ELR (cell line): ENCODE measurements at regions not wholly inside any gene's neighbourhood (a gene's known extent, or its start where the extent isn't known, plus 50 kb on each side); places are given as distances from the start of the nearest gene placed in this dataset.
A peak's percentile ranks its signal among the peaks of the same experiment; 100 is the strongest.

Source experiments
- DNase-seq: peaks from one replicate; pipeline ENCODE4 v3.0.0-alpha.2; 2015; ENCODE audit warnings: low read depth

DNA sequence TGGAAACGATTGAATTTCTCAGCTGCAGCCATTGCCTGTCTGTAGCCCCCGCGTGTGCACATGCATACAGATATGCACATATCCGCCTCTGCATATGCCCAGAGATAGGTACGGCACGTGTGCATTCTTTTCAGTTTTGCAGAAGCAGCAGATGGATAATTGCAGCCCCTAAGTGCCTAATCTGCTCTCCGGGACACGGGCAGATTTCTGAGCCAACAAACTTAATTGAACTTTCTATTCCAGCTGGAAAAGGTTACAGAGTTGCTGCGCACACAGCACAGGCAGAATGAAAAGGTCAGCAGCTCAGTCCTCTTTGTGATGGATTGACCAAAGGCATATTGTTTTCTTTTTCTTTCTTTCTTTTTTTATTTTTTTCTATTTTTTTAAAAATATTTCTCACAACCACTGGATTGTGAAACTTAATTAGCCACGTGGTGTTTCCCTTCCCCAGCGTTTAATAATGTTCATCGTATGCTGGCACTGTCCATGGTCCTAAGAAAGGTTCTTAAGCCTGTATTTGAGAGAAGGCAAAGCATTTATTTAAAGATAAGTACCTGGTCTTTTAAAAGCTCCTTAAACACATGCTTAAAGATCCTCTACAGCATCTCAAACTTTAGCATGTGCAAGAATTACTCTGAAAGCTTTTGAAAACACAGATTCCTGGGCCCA lies 270.2 kb upstream of the BRINP1 start:
- no peak for DNase-seq

DNA sequence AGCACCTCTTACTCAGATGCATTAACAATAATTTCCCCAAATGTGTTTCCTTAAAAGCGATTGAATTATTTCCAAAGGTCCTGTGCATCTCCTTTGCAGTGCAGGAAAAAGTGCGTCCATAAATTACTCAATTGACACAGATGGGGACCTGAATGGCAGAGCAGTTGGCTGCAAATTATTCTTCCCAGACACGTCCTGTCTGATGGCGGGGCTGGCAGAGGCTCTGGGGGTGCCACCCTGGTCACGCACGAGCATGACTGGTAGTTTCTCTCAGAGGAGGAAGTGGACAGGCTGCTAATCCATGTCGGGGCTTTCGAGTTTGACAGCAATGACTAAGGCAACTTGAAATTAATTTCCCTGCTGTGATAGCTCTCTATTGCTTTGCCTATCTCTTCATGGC lies 264.8 kb upstream of the BRINP1 start:
- no peak for DNase-seq

DNA sequence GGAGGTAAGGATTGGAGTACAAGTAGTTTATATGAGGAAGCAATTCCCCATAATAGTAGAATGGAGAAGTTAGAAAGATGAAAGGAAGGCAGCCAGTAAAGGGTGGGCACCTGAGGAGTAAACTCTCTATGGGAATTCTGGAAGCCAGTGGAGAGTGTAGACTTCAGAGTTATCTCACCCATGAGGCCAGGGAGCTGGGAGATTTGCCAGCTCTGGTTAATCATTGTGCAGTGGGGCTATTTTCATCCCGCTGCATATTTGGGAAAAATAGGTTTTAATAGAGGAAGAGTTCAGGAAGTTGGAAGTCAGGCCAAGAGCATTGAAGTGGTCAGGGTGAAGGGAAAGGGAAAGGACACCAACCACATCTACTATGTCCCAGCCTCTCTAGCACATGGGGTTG lies 242.3 kb upstream of the BRINP1 start:
- no peak for DNase-seq

DNA sequence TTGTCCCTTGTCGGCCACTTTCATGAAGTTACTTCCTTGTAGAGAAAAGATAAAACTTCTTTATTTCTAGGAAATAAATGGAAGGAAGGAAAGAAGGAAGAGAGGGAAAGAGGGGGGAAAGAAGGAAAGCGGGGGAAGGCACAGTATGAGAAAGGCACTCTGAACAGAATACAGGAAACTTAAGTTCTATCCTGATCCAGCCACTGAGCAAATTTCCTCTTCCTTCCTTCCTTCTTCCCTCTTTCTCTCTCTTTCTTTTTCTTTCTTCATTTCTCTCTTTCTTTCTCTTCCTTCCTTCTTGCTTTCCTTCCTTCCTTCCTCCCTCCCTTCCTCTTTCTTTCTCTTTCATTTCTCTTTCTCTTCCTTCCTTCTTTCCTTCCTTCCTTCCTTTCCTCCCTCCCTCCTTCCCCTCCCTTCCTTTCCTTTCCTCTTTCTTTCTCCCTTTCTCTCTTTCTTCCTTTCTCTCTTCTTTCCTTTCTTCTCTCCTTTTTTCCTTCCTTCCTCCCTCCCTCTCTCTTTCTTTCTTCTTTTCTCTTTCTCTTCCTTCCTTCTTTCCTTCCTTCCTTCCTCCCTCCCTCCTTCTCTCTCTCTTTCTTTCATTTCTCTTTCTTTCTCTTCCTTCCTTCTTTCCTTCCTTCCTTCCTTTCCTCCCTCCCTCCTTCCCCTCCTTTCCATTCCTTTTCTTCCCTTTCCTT lies 240.2 kb upstream of the BRINP1 start:
- DNase-seq, result no peak

DNA sequence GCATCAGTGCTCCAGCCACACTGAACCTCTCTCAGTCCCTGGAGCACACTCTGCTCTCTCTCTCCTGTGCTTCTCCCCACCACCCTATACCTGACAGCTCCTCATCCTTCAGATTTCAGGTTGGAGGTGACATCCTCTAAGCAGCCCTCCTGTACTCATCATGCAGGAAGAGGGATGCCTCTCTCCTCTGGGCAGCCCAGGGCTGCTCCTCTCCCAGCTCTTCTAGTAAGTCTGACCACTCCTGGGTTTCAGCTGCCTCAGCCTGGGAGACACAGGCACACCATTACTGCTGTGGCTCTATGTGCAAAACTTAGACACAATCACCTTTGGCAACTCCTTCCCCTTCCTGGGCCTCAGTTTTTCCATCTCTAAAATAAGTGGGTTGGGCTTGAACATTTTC lies 232.4 kb upstream of the BRINP1 start:
- no peak for DNase-seq

DNA sequence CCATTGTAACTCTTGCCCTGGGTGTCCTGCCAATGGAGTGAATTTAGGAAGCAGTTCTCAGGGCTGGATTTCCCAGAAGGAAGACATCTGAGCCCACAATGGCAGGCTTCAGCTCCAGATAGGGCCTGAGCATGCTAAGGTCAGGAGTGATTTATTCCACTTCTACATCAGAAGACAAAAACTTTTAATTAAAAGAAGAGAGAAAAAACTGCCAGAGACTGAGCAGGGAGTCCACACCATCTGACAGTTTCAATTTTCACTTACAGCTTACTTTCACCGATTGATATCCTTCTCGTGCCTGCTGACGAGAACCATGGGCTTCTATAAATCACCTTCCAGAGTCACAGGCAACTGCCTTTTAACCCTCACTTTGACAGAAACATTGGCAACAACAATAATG lies 228.3 kb upstream of the BRINP1 start:
- no peak for DNase-seq

DNA sequence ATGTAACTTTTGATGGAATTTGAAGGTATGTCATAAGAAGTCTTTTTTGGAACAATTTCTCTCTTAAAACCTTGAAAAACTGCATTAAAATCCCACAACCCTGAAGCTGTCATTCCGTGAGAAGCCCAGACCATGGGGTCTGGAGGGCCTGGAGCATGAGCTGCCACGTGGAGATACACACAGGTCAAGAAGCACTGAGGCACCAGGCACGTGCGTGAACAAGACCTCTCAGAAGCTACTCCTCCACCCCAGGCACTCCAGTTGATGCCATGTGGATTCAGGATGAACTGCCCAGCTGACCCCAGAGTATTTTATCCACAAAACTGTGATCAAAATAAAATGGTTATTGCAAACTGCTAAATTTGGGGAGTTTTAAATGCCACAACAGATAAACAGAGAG lies 227.5 kb upstream of the BRINP1 start:
- DNase-seq, result no peak

DNA sequence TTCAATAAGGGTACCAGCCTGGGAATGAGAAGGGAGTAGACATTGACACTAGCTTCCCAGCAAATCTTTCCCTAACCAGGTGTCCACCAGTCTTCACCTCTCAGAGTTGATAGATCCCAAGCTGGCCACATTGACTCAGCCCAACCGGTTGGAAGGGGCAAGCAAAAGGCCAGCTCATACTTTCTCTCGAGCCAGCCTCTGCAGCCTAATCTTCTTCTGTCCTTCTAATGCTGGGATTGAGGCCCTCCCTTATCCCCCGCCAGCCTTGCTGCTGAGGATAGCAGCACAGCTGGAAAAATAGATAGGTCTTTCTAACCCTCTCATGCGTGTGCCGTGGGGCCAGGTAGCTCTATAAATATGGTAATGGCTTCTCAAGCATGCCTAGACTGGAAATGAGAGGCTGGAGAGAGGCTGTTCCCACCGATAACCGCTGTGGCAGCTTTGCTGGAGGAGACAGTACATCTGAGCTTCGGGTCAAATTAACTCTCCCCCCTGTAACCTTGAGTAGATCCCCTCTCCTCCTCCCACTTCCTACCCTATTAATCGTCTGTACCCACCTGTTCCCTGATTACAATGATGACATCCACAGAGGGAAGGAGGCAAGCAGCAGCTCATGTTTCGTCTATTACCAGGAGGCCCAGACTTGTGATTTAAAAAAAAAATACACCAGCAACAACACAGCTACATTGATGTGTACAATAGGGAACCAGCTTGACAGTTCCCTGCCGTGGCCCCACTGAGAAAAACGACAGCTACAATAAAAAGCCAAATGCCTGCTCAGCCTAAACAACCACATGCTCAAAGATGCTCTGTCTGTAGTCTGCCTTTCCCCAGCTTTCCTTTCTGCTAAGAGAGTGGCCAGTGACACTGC lies 219.9 kb upstream of the BRINP1 start:
- DNase-seq, result no peak

DNA sequence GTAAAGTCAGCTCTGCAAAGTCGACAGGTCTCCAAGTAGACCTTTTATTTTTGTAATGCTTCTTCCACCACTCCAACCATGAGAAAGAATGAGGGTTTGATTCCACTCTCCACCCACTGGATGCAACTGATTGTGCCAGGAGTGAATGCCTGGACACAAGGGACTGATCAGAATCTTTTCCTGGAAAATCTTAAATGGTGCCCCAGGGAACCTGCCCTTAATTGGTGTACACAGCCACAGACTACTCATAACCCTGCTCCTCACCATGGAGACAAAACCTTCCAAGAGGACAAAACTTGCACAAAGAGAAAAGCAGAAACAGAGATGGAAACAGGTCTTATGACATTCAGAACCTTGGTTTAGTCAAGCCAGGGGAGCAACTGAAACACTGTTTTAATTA lies 208.6 kb upstream of the BRINP1 start:
- DNase-seq, result no peak

DNA sequence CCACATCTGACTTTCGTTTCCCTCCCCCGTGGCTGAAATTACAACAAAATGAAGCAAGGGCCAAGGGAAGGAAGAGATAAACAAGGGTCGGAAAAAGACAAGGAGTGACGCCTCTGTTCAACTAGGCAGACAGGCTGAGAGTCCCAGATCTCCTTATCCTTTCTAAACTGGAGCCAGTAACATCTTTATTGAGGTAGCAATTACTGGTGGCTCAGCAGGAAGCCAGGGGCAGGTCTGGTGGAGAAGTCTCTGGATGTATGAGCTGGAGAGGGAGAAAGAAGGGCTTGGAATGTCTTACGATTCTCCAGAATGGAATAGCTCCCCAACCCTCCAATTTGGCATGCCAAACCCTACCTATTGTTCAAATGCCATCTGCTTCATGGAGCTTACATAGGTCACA lies 190.8 kb upstream of the BRINP1 start:
- no peak for DNase-seq

DNA sequence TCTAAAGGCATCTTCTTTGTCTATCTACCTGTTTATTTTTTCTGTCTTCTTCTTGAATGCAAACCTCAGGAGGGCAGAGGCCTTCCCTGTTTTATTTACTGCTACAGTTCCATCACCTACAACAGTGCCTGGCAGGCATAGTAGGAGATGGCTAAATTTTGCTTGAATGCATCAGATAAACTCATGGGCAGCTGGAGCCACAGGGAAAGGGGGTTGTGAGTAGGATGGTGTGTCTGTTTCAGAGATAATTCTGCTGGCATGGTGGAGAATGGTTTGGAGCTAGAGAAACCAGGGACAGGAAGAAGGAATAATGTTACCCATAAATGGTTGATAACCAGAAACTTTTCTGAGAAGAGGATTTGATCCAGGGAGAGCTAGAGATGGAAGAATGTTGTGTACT lies 189.8 kb upstream of the BRINP1 start:
- DNase-seq, result no peak

DNA sequence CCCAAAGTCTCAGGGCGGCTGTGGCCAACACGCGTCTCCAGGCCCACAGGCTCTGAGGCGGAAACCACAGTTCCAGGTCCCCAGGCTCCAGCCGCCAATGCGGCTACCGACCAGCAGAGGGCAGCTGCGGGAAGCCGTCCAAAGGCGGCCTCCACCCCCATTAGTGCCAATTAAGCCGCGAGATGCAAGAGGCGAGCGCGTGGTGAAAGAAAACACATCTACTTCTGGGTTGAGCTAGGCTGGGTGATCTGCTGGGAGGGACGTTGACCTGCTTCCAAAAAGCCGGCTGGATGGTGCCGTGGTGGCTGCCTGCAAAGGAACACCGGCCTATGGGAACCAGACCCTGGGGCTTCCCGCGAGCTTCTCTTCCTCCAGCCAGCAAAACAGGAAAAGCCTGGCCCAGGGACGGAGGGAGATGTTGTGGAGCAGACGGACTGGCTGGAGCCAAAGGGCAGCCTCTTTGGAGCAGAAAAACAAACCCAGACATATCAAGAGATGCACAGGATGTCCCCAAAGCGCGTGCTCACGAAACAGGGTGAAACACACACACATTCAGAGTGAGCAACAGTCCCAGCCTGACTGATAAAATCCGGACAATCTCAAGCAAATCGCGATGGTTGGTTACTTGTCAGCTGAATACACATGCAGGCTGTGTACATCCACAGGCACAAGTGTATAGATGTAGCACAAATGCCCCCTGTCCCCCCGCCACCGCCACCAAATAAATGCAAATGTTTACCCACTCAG lies 187.1 kb upstream of the BRINP1 start:
- peak; percentile 42 for DNase-seq

DNA sequence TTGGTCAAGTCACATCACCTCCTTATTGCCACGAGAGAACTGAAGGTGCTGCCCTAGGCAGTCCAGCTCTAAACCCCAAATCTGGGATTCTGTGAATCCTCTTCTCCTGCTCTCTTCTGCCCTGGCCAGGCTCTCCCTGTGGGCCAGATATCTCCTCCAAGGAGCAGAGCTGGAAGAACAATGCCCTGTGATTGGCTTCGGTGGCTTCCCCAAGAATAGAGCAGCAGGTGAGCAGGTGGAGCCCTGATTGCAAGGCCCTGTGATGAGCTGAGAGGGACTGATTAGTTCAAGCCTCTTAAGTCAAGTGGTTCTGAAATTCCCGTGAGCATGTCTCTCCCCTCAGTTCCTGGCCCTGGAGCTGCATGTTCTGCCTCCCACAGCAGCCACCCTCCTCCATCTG lies 175.3 kb upstream of the BRINP1 start:
- no peak for DNase-seq

DNA sequence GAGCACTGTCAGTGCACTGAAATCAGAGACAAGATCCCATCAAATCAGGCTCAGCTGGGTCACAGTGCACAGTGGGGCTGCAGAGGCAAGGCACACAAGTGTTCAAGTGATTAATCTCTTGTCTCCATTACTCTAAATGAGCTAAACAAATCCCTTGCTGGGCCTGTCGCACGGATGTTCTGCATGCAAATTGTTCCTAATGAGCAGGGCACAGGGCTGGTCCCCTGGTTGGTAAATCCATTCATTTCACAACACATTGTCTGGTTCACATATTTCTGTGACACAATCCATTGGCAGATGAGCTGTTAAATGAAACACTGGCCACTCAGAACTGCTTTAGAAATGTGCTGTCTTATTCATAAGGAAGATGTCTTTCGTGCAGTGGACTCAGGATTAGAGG lies 167.9 kb upstream of the BRINP1 start:
- no peak for DNase-seq

DNA sequence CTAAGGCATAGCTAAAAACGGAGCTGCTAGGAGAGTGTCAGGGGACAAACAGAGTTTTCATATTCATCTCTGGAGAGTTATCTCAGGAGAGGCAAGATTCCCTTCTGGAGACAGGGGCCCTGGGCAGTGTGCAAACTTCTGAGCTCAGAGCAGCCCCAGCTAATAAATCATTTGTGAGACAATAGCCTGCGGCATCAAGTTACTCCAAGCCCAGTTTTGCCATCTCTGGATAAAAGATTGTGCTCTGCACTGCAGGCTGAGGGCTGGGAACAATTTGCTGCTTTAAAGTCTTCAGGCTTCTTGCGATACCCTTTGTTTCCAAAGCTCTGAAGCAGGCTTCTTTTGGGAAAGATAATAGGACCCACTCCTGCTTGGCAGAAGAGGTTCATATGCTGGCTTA lies 164.3 kb upstream of the BRINP1 start:
- no peak for DNase-seq

DNA sequence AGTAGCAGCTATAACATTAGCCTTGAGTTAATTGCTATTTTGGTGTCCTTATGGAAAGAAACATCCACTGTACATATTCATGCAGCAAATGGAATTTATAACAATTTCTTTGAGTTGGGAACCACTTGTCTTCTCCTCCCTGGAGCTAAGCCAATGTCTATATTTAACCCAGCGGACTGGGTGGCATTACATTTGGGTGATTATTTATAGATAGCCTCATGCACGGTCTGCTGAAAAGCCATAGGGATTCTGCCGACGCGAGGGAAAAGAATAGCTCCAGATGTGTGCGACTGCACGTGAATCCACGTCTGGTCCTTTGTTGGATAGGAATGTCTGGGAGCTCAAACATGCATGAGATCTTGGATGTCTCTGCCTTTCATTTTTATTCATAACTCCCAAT lies 157.5 kb upstream of the BRINP1 start:
- no peak for DNase-seq

DNA sequence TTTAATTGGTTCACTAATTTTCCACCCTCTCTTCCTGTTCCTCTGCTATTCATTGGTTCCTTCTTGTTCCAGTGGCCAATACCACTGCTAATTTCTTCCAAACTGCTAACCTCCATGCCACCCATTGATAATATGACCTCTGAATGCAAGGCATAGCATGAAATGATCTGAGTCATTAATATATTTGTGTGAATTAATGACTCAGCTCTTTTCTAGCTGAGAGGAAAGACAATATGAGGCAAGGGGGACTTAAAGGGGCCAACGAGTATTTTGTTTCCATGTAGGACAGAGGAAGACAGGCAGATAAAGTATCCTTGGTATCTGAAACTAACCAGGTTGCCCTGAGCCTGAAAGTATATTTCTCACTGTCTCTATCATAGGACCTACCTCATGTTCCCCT lies 154.3 kb upstream of the BRINP1 start:
- no peak for DNase-seq

DNA sequence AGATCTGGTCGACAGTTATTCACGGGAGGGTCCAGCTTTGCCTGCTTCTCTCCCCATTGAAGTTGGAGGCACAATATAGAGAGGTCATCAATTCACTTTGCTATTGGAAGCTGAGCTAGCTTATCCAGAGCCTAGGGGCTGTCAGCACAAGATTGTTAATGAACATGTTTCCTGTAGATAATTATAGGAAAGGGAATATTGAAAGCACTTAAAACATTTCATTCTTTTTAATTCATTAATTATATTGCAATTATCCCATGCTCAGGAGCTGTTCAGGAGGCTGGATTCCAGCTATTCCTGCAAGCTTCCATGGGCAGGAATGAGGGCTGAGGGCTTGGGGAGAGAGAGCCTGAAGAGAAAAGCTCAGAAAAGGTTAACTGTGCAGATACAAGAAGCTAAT lies 153.1 kb upstream of the BRINP1 start:
- no peak for DNase-seq

DNA sequence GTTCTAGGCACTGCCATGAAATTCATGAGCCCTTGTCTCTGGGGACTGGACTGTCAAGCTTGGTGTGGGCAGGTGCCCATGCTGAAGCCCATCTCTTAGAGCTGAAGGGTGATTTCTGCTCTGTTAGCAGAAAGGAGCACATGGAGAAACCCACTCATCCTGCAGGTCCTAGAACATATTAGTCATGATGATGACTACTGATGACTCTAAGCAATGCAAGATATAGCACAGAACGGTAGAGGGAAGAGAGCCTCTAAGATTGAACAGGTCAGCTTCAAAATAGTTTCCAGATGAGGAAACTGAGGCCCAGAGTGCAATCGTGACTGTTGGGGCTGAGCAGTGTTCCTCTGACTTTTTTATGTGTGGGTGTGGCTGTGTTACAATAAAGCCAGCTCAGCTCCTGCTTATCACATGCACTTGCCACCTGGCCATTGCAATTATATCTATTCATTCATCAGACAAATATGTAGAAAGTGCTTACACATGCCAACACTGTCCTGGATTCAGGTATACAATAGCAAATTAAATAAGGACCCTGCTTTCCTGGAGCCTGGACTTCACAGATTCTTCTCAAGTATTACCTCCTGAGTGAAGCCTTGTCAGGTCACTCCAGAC lies 140.2 kb upstream of the BRINP1 start:
- no peak for DNase-seq

DNA sequence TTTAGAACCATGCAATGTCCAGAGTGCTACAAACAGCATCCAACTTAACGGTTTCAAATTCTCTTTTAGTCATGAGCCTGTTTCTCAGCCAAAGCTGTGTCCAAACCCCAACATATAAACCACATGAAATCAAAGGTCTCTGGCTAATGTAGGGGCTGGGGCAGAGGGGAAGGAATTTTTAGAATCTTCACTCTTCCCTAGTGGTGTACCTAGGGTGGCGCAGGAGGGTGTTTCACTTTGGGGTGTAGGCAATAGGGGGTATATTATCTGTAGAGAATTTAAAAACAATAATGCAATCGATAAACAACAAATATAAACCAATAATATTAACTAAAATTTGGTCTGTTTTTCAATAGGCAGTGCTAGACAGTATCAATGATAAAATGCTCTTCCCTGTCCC lies 132.1 kb upstream of the BRINP1 start:
- DNase-seq, result no peak

DNA sequence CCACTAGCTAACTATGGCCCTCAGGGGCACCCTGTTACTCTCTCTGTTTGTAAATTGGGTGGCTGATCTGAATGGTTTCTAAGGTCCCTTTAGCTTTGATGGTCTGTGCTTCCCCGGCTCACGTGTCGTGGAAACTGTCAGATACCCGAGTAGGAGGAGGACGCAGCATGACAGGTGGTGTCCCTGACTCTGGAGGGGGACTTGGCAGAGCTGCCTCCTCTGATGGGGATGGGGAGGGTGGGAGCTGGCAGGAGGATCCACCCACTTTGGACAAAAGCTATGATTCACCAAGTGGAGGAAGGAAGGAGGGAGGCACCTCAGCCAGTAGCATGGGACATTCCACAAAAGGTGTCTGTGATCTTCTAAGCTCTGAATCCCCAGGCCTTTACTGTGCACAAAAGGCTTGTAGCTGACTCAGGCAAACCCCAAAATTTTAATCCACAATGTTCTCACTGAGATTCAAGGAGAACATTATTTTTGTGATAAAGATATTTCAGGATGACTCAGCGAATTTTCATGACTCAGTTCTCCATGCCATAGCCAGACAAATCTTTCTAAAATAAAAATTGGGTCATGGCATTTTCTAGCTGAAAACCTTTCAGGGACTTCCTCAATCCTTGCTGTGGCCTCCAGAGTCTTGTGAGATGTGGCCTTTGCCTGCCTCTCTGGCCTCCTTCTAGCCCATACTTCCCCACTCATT lies 131.0 kb upstream of the BRINP1 start:
- no peak for DNase-seq
